ENCODE measurements at regions not wholly inside any gene's neighbourhood (a gene's known extent, or its start where the extent isn't known, plus 50 kb on each side); places are given as distances from the start of the nearest gene placed in this dataset.
"Not testable (repeated sequence)": the region's sequence is repeated elsewhere in the genome, so short reads cannot be mapped to it uniquely, and the experiment has no call there.

- TF ChIP-seq, protein P1, sequence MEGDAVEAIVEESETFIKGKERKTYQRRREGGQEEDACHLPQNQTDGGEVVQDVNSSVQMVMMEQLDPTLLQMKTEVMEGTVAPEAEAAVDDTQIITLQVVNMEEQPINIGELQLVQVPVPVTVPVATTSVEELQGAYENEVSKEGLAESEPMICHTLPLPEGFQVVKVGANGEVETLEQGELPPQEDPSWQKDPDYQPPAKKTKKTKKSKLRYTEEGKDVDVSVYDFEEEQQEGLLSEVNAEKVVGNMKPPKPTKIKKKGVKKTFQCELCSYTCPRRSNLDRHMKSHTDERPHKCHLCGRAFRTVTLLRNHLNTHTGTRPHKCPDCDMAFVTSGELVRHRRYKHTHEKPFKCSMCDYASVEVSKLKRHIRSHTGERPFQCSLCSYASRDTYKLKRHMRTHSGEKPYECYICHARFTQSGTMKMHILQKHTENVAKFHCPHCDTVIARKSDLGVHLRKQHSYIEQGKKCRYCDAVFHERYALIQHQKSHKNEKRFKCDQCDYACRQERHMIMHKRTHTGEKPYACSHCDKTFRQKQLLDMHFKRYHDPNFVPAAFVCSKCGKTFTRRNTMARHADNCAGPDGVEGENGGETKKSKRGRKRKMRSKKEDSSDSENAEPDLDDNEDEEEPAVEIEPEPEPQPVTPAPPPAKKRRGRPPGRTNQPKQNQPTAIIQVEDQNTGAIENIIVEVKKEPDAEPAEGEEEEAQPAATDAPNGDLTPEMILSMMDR (conservative IDR thresholded peaks at IDR 0.05 in 1 of 2, IDR thresholded peaks at IDR 0.05 in 1 of 2; ENCODE audit: low read depth in 1 of 2, low read length in 2 of 2): not testable (repeated sequence)
- not testable (repeated sequence) for TF ChIP-seq EZH2 (IDR thresholded peaks at IDR 0.05; ENCODE audit: low read length, missing control alignments)
These were observed 53.1 kb upstream of the CSPG4 start for GRCh38 chr15:75765551-75766305.
